ENCODE measurements at regions not wholly inside any gene's neighbourhood (a gene's known extent, or its start where the extent isn't known, plus 50 kb on each side); places are given as distances from the start of the nearest gene placed in this dataset.
"Not testable (repeated sequence)": the region's sequence is repeated elsewhere in the genome, so short reads cannot be mapped to it uniquely, and the experiment has no call there.

DNA sequence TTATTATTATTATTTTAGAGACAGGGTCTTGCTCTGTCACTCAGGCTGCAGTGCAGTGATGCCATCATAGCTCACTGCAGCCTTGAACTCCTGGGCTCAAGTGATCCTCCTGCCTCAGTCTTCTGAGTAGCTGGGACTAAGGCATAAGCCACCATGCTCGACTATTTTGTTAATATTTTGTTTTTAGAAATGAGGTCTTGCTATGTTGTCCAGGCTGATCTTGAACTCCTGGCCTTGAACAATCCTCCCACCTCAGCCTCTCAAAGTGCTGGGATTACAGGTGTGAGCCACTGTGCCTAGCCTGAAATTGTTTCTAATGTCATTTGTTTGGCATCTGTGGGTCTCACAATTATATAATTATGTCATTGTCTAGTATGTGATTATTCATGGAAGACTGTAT, 92.4 kb downstream of the LYZL2 start:
- H3K79me1 ChIP-seq (ENCODE audit: low read length); H3K27ac ChIP-seq (ENCODE audit: low read depth, low read length): not testable (repeated sequence)
- no CpG with 5 or more reads among the region's 1 CpG for WGBS (ENCODE audit: extremely low coverage, insufficient coverage, low lambda C conversion rate)

DNA sequence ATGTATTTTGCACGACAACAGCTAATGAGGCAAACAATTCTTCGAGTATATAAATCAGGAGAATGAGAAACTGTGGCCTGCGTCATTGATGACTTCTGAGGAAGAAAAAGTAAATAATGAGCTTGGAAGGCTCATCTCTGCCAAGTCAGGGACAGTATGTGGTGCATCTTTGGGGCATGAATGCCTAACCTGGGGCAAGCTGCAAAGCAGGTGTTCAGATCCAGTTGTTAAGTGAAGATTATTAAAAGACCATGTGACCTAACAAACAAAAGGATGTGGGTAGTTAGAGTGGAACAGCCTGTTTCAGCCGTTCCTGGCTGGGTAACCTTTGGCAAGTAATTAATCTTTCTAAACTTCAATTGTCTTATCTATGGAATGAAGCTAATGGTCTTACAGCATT, 93.0 kb downstream of the LYZL2 start:
- Histone ChIP-seq H3K9ac (ENCODE audit: low read length) (no peak overlapping the region), H3K4me2 (ENCODE audit: low read length) (no peak overlapping the region), H3K79me1 (ENCODE audit: low read length) (no peaks in the 10 kb centered on the region)

More for the DNA sequence above, 92.4 kb downstream of the LYZL2 start:
- H3K4me1 ChIP-seq (ENCODE audit: control insufficient read depth, low read depth, low read length); H3K18ac ChIP-seq (ENCODE audit: low read length); H4K8ac ChIP-seq (ENCODE audit: low read depth, low read length); H2AK5ac ChIP-seq (ENCODE audit: low read length); H3K23ac ChIP-seq (ENCODE audit: low read length); H3K4me3 ChIP-seq (ENCODE audit: low read length); H3K9ac ChIP-seq (ENCODE audit: low read length); H3K27me3 ChIP-seq (ENCODE audit: insufficient read depth, low read length, poor library complexity); H2BK15ac ChIP-seq (replicated peaks; ENCODE audit: low read depth); H3K56ac ChIP-seq (ENCODE audit: low read length); H2BK120ac ChIP-seq (ENCODE audit: low read depth, low read length); H3K79me2 ChIP-seq (ENCODE audit: control insufficient read depth, insufficient read depth, low read length); H3K4me2 ChIP-seq (ENCODE audit: low read length); DNase-seq; H3K4ac ChIP-seq (ENCODE audit: low read depth, low read length); H4K5ac ChIP-seq (ENCODE audit: low read length); H2BK5ac ChIP-seq (ENCODE audit: low read length); H3K36me3 ChIP-seq (ENCODE audit: control insufficient read depth, insufficient read depth, low read length): not testable (repeated sequence)

DNA sequence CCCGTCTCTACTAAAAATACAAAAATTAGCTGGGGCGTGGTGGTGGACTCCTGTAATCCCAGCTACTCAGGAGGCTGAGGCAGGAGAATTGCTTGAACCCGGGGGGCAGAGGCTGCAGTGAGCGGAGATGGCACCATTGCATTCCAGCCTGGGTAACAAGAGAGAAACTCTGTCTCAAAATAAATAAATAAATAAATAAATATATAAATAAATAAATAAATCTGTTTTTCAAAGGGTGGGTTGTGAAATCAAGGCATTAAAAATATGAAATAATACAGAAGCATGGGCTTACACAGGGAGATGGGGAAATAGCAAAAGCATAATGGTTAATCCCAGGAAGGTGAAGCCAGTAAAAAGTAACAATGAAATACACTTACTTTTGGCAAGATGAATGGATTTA, 93.9 kb downstream of the LYZL2 start:
- Histone ChIP-seq H3K4me1 (ENCODE audit: control insufficient read depth, low read depth, low read length) (peaks cover 9% of the 10 kb centered on the region), H3K27me3 (ENCODE audit: insufficient read depth, low read length, poor library complexity) (no peaks in the 10 kb centered on the region), H2AK5ac (ENCODE audit: low read length) (no peak overlapping the region), H3K79me1 (ENCODE audit: low read length) (no peaks in the 10 kb centered on the region), H3K79me2 (ENCODE audit: control insufficient read depth, insufficient read depth, low read length) (no peaks in the 10 kb centered on the region), H3K18ac (ENCODE audit: low read length) (no peak overlapping the region), H3K4ac (ENCODE audit: low read depth, low read length) (no peak overlapping the region), H3K4me2 (ENCODE audit: low read length) (no peak overlapping the region), H3K4me3 (ENCODE audit: low read length) (no peak overlapping the region), H3K27ac (ENCODE audit: low read depth, low read length) (no peak overlapping the region), H3K23ac (ENCODE audit: low read length) (no peak overlapping the region), H4K5ac (ENCODE audit: low read length) (no peak overlapping the region), H2BK120ac (ENCODE audit: low read depth, low read length) (peak overlapping the region; percentile 36), H2BK15ac (replicated peaks; ENCODE audit: low read depth) (no peak overlapping the region), H3K9ac (ENCODE audit: low read length) (no peak overlapping the region), H3K56ac (ENCODE audit: low read length) (peak overlapping the region; percentile 57), H4K8ac (ENCODE audit: low read depth, low read length) (no peak overlapping the region), H3K36me3 (ENCODE audit: control insufficient read depth, insufficient read depth, low read length) (no peaks in the 10 kb centered on the region), H2BK5ac (ENCODE audit: low read length) (no peak overlapping the region)
- no peak for DNase-seq
- WGBS (ENCODE audit: extremely low coverage, insufficient coverage, low lambda C conversion rate), result no CpG with 5 or more reads among the region's 4 CpGs

More for the DNA sequence above, 93.0 kb downstream of the LYZL2 start:
- Histone ChIP-seq H3K23ac (ENCODE audit: low read length) (no peak overlapping the region), H2BK120ac (ENCODE audit: low read depth, low read length) (peak overlapping the region; percentile 79), H2AK5ac (ENCODE audit: low read length) (no peak overlapping the region), H4K8ac (ENCODE audit: low read depth, low read length) (no peak overlapping the region), H3K4me1 (ENCODE audit: control insufficient read depth, low read depth, low read length) (peaks cover 9% of the 10 kb centered on the region), H3K79me2 (ENCODE audit: control insufficient read depth, insufficient read depth, low read length) (no peaks in the 10 kb centered on the region), H3K18ac (ENCODE audit: low read length) (no peak overlapping the region), H4K5ac (ENCODE audit: low read length) (no peak overlapping the region), H3K27ac (ENCODE audit: low read depth, low read length) (no peak overlapping the region), H2BK5ac (ENCODE audit: low read length) (no peak overlapping the region), H3K27me3 (ENCODE audit: insufficient read depth, low read length, poor library complexity) (no peaks in the 10 kb centered on the region), H2BK15ac (replicated peaks; ENCODE audit: low read depth) (no peak overlapping the region), H3K4me3 (ENCODE audit: low read length) (no peak overlapping the region), H3K4ac (ENCODE audit: low read depth, low read length) (no peak overlapping the region), H3K56ac (ENCODE audit: low read length) (no peak overlapping the region), H3K36me3 (ENCODE audit: control insufficient read depth, insufficient read depth, low read length) (no peaks in the 10 kb centered on the region)
- no CpG with 5 or more reads among the region's 4 CpGs for WGBS (ENCODE audit: extremely low coverage, insufficient coverage, low lambda C conversion rate)
- no peak for DNase-seq

DNA sequence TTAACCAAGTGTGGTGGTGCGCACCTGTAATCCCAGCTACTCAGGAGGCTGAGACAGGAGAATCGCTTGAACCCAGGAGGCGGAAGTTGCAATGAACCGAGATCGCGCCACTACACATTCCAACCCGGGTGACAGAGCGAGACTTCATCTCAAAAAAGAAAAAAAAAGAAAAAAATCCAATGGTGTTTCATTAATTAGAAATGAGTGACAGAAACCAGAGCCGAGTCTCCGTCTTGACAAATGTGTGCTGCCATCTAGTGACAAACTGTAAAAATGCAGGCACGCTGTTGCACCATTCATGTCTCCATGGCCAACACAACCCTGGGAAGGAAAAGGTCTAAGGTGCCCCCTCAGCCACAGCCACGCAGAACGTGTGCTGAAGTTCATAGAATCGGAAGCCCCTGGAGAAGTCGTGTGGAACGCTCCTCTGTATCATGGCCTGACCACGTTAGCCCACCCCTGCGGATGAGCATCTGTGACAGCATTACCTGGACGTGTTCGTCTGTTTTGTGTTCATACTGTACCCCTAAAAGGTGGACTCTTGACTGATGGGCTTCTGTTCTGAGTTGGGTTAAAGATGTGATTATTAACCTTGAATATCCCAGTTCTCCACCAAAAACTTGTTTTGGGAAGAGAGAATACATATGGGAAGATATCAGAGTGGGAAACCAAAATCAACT, 94.9 kb downstream of the LYZL2 start:
- Histone ChIP-seq H3K9ac (ENCODE audit: low read length) (peak overlapping the region; percentile 30), H3K18ac (ENCODE audit: low read length) (no peak overlapping the region), H3K27ac (ENCODE audit: low read depth, low read length) (no peak overlapping the region), H3K56ac (ENCODE audit: low read length) (peak overlapping the region; percentile 71), H3K4me1 (ENCODE audit: control insufficient read depth, low read depth, low read length) (peaks cover 9% of the 10 kb centered on the region), H3K4me3 (ENCODE audit: low read length) (no peak overlapping the region), H4K5ac (ENCODE audit: low read length) (no peak overlapping the region), H4K8ac (ENCODE audit: low read depth, low read length) (no peak overlapping the region), H3K23ac (ENCODE audit: low read length) (no peak overlapping the region), H3K4me2 (ENCODE audit: low read length) (no peak overlapping the region), H2BK15ac (replicated peaks; ENCODE audit: low read depth) (no peak overlapping the region), H3K4ac (ENCODE audit: low read depth, low read length) (no peak overlapping the region), H2BK5ac (ENCODE audit: low read length) (no peak overlapping the region), H2AK5ac (ENCODE audit: low read length) (no peak overlapping the region), H3K79me1 (ENCODE audit: low read length) (no peaks in the 10 kb centered on the region), H2BK120ac (ENCODE audit: low read depth, low read length) (no peak overlapping the region), H3K79me2 (ENCODE audit: control insufficient read depth, insufficient read depth, low read length) (no peaks in the 10 kb centered on the region), H3K36me3 (ENCODE audit: control insufficient read depth, insufficient read depth, low read length) (no peaks in the 10 kb centered on the region), H3K27me3 (ENCODE audit: insufficient read depth, low read length, poor library complexity) (no peaks in the 10 kb centered on the region)
- no CpG with 5 or more reads among the region's 20 CpGs for WGBS (ENCODE audit: extremely low coverage, insufficient coverage, low lambda C conversion rate)
- peak; percentile 83 for DNase-seq

DNA sequence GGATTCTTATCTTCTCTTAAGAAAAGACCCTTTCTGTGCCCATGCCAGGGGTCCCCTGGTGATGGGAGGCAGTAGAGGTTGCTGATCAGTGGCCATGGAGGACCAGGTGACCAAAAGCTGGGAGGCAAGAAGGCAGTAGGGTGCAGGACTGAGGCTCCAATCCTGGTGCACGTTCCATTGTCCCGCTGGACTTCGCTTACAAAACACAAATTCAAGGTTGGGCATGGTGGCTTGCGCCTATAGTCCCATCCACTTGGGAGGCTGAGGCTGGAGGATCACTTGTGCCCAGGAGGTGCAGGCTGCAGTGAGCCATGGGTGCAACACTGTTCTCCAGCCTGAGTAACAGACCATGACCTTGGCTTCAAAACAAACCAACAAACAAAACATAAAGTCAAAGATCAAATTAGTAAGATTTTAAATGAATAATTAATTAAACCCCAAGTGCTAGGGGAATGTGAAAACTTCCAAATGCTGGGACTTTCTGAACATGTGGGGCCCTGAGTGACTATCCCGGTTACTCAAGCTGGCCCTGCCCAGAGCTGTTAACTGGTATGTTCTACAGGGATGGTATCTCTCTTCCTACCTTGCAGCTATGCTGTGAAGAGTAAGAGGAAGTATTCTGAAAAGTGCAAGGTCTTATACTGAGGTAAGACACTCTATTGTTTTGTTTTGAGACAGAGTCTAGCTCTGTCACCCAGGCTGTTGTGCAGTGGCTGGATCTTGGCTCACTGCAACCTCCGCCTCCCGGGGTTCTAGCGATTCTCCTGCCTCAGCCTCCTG, 97.6 kb downstream of the LYZL2 start:
- Histone ChIP-seq H2BK120ac (ENCODE audit: low read depth, low read length) (no peak overlapping the region), H3K56ac (ENCODE audit: low read length) (no peak overlapping the region), H3K36me3 (ENCODE audit: control insufficient read depth, insufficient read depth, low read length) (no peaks in the 10 kb centered on the region), H3K79me1 (ENCODE audit: low read length) (no peaks in the 10 kb centered on the region), H3K23ac (ENCODE audit: low read length) (no peak overlapping the region), H3K4me1 (ENCODE audit: control insufficient read depth, low read depth, low read length) (peaks cover 3% of the 10 kb centered on the region), H3K9ac (ENCODE audit: low read length) (no peak overlapping the region), H3K4me2 (ENCODE audit: low read length) (no peak overlapping the region), H2AK5ac (ENCODE audit: low read length) (no peak overlapping the region), H3K18ac (ENCODE audit: low read length) (no peak overlapping the region), H2BK5ac (ENCODE audit: low read length) (no peak overlapping the region), H3K79me2 (ENCODE audit: control insufficient read depth, insufficient read depth, low read length) (no peaks in the 10 kb centered on the region), H3K27me3 (ENCODE audit: insufficient read depth, low read length, poor library complexity) (no peaks in the 10 kb centered on the region), H3K4ac (ENCODE audit: low read depth, low read length) (no peak overlapping the region), H3K27ac (ENCODE audit: low read depth, low read length) (no peak overlapping the region), H3K4me3 (ENCODE audit: low read length) (no peak overlapping the region), H4K8ac (ENCODE audit: low read depth, low read length) (no peak overlapping the region), H2BK15ac (replicated peaks; ENCODE audit: low read depth) (no peak overlapping the region), H4K5ac (ENCODE audit: low read length) (no peak overlapping the region)
- no CpG with 5 or more reads among the region's 8 CpGs for WGBS (ENCODE audit: extremely low coverage, insufficient coverage, low lambda C conversion rate)
- no peak for DNase-seq

Measured in mesendoderm (in vitro differentiated cells).